MCF 10A (cell line): ENCODE measurements at regions not wholly inside any gene's neighbourhood (a gene's known extent, or its start where the extent isn't known, plus 50 kb on each side); places are given as distances from the start of the nearest gene placed in this dataset.
"Not testable (repeated sequence)": the region's sequence is repeated elsewhere in the genome, so short reads cannot be mapped to it uniquely, and the experiment has no call there.

Experiments
- BruUV-seq: library from RNA; stranded (reverse); fragments of 400-500 nt; replicated peaks from 2 replicates; lab custom pipeline; 2021; lab: Mats Ljungman, UMichigan
- CTCF ChIA-PET: fragments of 300-600 bp; sonication (Branson Sonifier 250); formaldehyde crosslinking; extraction: SDS; loops from one replicate; lab custom pipeline; 2021; ENCODE audit warnings: antibody characterized with exemption, inconsistent platforms; lab: Yijun Ruan, JAX
- POLR2A ChIA-PET: fragments of 300-600, 350-650 bp; sonication (Branson Sonifier 250); formaldehyde crosslinking; extraction: SDS; loops from one replicate; lab custom pipeline; 2020; ENCODE audit warnings: antibody characterized with exemption, inconsistent platforms; lab: Yijun Ruan, JAX
- DNase-seq: peaks from one replicate; pipeline ENCODE4 v3.0.0-alpha.2; 2018; ENCODE audit not compliant: unreplicated experiment
- H3K27ac Mint-ChIP-seq: one replicate; pipeline ENCODE4 v1.8.0; 2022; ENCODE audit warnings: mild to moderate bottlenecking, low read depth, mixed read lengths; ENCODE audit not compliant: unreplicated experiment
- H3K27me3 Mint-ChIP-seq: one replicate; pipeline ENCODE4 v1.8.0; 2022; ENCODE audit warnings: mixed read lengths; ENCODE audit not compliant: insufficient read depth, unreplicated experiment
- H3K36me3 Mint-ChIP-seq: one replicate; pipeline ENCODE4 v1.8.0; 2022; ENCODE audit warnings: mild to moderate bottlenecking, moderate library complexity, mixed read lengths; ENCODE audit not compliant: insufficient read depth, unreplicated experiment
- H3K4me1 Mint-ChIP-seq: one replicate; pipeline ENCODE4 v1.8.0; 2022; ENCODE audit warnings: mixed read lengths; ENCODE audit not compliant: insufficient read depth, unreplicated experiment
- H3K4me3 Mint-ChIP-seq: one replicate; pipeline ENCODE4 v1.8.0; 2022; ENCODE audit warnings: mild to moderate bottlenecking, moderate library complexity, mixed read lengths; ENCODE audit not compliant: unreplicated experiment
- H3K9me3 Mint-ChIP-seq: one replicate; pipeline ENCODE4 v1.8.0; 2022; ENCODE audit warnings: mixed read lengths; ENCODE audit not compliant: unreplicated experiment
- intact Hi-C: fragments of 100-400 bp; cut with micrococcal nuclease; formaldehyde crosslinking; loops from 2 replicates; pipeline ENCODE4 v1.14.1; 2022
- TF ChIP-seq, protein P1 (sequence below): fragments of 200-600 bp; IDR thresholded peaks from one replicate; pipeline ENCODE4 v1.8.0; 2022; ENCODE audit warnings: antibody characterized with exemption, mild to moderate bottlenecking; ENCODE audit not compliant: unreplicated experiment

DNA sequence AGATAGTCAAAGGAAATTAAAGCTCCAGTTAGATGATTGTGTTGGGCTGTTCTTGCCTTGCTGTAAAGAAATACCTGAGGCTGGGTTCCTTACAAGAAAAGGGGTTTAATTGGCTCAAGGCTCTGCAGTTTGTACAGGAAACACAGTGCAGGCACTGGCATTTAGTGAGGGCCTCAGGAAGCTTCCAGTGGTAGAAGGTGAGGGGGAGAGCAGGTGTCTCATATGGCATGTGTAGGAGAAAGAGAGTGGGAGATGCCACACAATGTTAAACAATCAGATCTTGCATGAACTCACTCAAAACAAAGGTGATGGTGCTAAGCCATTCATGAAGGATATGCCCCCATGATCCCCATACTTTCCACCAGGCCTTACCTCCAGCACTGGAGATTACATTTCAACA, 493.5 kb upstream of the IMPG1 start:
- DNase-seq, result no peak
- no peaks in the 10 kb centered on the region for H3K36me3 Mint-ChIP-seq
- TF ChIP-seq, protein P1, sequence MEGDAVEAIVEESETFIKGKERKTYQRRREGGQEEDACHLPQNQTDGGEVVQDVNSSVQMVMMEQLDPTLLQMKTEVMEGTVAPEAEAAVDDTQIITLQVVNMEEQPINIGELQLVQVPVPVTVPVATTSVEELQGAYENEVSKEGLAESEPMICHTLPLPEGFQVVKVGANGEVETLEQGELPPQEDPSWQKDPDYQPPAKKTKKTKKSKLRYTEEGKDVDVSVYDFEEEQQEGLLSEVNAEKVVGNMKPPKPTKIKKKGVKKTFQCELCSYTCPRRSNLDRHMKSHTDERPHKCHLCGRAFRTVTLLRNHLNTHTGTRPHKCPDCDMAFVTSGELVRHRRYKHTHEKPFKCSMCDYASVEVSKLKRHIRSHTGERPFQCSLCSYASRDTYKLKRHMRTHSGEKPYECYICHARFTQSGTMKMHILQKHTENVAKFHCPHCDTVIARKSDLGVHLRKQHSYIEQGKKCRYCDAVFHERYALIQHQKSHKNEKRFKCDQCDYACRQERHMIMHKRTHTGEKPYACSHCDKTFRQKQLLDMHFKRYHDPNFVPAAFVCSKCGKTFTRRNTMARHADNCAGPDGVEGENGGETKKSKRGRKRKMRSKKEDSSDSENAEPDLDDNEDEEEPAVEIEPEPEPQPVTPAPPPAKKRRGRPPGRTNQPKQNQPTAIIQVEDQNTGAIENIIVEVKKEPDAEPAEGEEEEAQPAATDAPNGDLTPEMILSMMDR, result no peak
- H3K4me1 Mint-ChIP-seq, result no peaks in the 10 kb centered on the region
- no peak overlapping the region for H3K4me3 Mint-ChIP-seq
- no TSS peak for BruUV-seq
- ChIA-PET POLR2A (no interaction called here), CTCF (interaction anchor here (0.6 kb wide), 1 partner anchor 1546 kb away, joined by 3 read pairs; no protein-coding TSS in a partner anchor)
- no peak overlapping the region for H3K27ac Mint-ChIP-seq
- intact Hi-C loops, result no loop called here
- no peaks in the 10 kb centered on the region for H3K27me3 Mint-ChIP-seq
- peaks cover 20% of the 10 kb centered on the region for H3K9me3 Mint-ChIP-seq

DNA sequence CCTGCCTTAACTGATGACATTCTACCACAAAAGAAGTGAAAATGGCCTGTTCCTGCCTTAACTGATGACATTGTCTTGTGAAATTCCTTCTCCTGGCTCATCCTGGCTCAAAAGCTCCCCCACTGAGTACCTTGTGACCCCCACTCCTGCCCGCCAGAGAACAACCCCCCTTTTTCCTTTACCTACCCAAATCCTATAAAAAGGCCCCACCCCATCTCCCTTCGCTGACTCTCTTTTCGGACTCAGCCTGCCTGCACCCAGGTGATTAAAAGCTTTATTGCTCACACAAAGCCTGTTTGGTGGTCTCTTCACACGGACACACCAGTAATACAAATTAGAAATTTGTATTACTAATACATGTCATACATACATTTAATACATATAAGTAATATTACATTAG, 489.9 kb upstream of the IMPG1 start:
- CTCF ChIA-PET, H3K27me3 Mint-ChIP-seq, POLR2A ChIA-PET, H3K4me3 Mint-ChIP-seq, H3K36me3 Mint-ChIP-seq, BruUV-seq, intact Hi-C loops, H3K9me3 Mint-ChIP-seq, H3K4me1 Mint-ChIP-seq, H3K27ac Mint-ChIP-seq, DNase-seq: not testable (repeated sequence)

DNA sequence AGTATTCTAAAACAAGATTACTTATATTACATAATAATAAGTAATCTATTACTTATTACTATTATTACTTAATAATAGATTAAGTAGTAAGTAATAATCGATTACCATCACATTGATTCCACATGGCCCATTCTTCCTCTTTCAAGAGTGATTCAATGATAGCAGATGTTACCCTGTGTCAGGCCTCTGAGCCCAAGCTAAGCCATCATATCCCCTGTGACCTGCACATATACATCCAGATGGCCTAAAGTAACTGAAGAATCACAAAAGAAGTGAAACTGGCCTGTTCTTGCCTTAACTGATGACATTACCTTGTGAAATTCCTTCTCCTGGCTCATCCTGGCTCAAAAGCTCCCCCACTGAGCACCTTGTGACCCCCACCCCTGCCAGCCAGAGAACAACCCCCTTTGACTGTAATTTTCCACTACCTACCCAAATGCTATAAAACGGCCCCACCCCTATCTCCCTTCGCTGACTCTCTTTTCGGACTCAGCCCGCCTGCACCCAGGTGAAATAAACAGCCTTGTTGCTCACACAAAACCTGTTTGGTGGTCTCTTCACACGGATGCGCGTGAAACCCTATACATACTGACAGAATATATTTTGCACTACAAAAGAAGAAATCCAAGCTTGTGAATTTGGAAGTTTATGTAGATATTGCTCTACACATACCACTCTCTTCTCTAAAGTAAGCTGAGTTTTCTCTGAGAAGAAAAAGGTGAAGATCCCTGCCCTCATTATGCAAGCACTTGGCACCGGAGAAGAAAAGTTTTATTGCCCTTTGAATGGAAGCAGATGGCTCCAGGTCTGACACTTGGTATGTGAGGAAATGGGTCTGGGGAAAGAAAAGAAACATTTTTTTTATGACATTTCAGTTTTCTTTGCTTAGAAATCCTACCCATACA, 488.6 kb upstream of the IMPG1 start:
- not testable (repeated sequence) for H3K4me3 Mint-ChIP-seq

DNA sequence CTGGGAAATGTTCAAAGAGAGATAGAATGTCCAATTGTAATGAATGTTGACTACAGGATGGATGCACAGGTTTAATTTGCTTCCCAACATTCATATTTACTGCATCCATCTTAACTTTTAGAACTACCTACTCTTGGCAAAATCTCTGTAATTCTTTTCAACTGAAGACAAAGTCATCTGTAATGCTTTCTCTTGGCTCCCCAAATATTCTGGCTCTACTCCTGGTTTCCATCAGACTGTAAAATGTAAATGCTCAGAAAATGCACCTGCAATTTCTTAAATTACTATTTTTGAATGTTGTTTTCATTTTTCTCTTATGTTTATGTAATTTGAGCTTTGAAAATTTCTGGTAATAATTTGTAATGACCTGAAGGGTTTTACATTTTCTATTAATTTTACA, 480.8 kb upstream of the IMPG1 start:
- POLR2A ChIA-PET, result no interaction called here
- Mint-ChIP-seq H3K36me3 (no peaks in the 10 kb centered on the region), H3K4me1 (no peaks in the 10 kb centered on the region), H3K27ac (no peak overlapping the region), H3K9me3 (no peaks in the 10 kb centered on the region), H3K4me3 (no peak overlapping the region), H3K27me3 (no peaks in the 10 kb centered on the region)
- DNase-seq, result no peak
- intact Hi-C loops, result no loop called here
- BruUV-seq, result no TSS peak
- TF ChIP-seq, protein P1, result no peak
- CTCF ChIA-PET, result no interaction called here

More for the DNA sequence above, 488.6 kb upstream of the IMPG1 start:
- H3K27me3 Mint-ChIP-seq, DNase-seq, H3K27ac Mint-ChIP-seq, POLR2A ChIA-PET, H3K4me1 Mint-ChIP-seq, H3K36me3 Mint-ChIP-seq, intact Hi-C loops, H3K9me3 Mint-ChIP-seq, BruUV-seq: not testable (repeated sequence)
- CTCF ChIA-PET, result interaction anchor here (1.0 to 1.1 kb wide), 2 partner anchors 23 to 24 kb away, joined by 3 to 4 read pairs; no protein-coding TSS in a partner anchor

DNA sequence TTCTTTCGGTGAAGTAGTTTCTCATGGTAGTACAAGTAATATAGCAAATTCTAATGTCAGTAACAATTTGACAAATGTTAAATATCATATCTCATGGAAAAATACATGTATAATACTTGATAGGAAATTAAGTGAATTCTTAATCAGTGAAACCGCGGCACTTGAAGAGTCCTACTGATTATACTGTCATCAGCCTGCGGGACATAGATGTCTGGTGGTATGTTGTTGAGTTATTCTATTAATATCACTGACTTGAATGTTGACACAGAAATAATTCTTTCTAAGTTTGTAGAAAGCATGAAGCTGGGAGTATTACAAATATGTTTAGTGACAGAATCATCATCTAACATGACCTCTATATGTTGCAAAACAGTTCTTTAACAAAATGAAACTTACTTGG, 479.8 kb upstream of the IMPG1 start:
- H3K27ac Mint-ChIP-seq, result no peak overlapping the region
- no peak for DNase-seq
- H3K9me3 Mint-ChIP-seq, result no peaks in the 10 kb centered on the region
- BruUV-seq, result no TSS peak
- H3K36me3 Mint-ChIP-seq, result no peaks in the 10 kb centered on the region
- no peaks in the 10 kb centered on the region for H3K4me1 Mint-ChIP-seq
- POLR2A ChIA-PET, result no interaction called here
- intact Hi-C loops, result no loop called here
- TF ChIP-seq, protein P1, result no peak
- no peaks in the 10 kb centered on the region for H3K27me3 Mint-ChIP-seq
- H3K4me3 Mint-ChIP-seq, result no peak overlapping the region
- CTCF ChIA-PET, result no interaction called here
